ENCODE measurements at regions not wholly inside any gene's neighbourhood (a gene's known extent, or its start where the extent isn't known, plus 50 kb on each side); places are given as distances from the start of the nearest gene placed in this dataset.
"Not testable (repeated sequence)": the region's sequence is repeated elsewhere in the genome, so short reads cannot be mapped to it uniquely, and the experiment has no call there.

- no peaks in the 10 kb centered on the region for H3K4me1 Mint-ChIP-seq
- H3K36me3 Mint-ChIP-seq = no peaks in the 10 kb centered on the region
- H3K4me3 Mint-ChIP-seq = no peak overlapping the region
- no peak overlapping the region for H3K27ac Mint-ChIP-seq
- H3K9me3 Mint-ChIP-seq = peaks cover 0 to 9% (median 2%) of the 10 kb centered on the region in 7 donors
- DNase-seq (no peak), ATAC-seq (ENCODE audit: low read depth in 2 of 2) (no peak)
- H3K27me3 Mint-ChIP-seq = no peaks in the 10 kb centered on the region
Measured at GRCh38 chr2:16219292-16219975, 279.1 kb downstream of the MYCN start.

- Mint-ChIP-seq H3K4me3 (no peak overlapping the region), H3K9me3 (peaks cover 0 to 9% (median 2%) of the 10 kb centered on the region in 7 donors), H3K27ac (no peak overlapping the region), H3K27me3 (no peaks in the 10 kb centered on the region), H3K36me3 (no peaks in the 10 kb centered on the region), H3K4me1 (no peaks in the 10 kb centered on the region)
- ATAC-seq (ENCODE audit: low read depth in 2 of 2) (no peak), DNase-seq (no peak)
Measured at GRCh38 chr2:16218625-16219024, 278.3 kb downstream of the MYCN start.

DNA sequence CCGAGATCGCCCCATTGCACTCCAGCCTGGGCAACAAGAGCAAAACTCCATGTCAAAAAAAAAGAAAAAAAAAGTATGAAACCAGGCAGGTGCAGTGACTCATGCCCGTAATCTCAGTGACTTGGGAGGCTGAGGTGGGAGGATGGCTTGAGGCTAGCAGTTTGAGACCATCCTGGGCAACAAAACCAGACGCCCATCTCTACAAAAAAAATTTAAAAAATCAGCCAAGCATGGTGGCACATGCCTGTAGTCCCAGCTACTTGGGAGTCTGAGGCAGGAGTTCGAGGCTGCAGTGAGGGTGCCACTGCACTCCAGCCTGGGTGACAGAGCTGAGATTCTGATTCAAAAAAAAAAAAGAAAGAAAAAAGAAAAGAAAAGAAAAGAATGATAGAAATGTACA lies 277.8 kb downstream of the MYCN start:
- DNase-seq (no peak), ATAC-seq (ENCODE audit: low read depth in 2 of 2) (no peak)
- peaks cover 0 to 9% (median 2%) of the 10 kb centered on the region in 7 donors for H3K9me3 Mint-ChIP-seq
- no peaks in the 10 kb centered on the region for H3K36me3 Mint-ChIP-seq
- H3K4me1 Mint-ChIP-seq = no peaks in the 10 kb centered on the region
- H3K4me3 Mint-ChIP-seq = no peak overlapping the region
- no peaks in the 10 kb centered on the region for H3K27me3 Mint-ChIP-seq
- no peak overlapping the region for H3K27ac Mint-ChIP-seq

GRCh38 chr2:16217741-16218140 lies 277.4 kb downstream of the MYCN start:
- DNase-seq; H3K27ac Mint-ChIP-seq; H3K4me1 Mint-ChIP-seq; ATAC-seq (ENCODE audit: low read depth in 2 of 2); H3K36me3 Mint-ChIP-seq; H3K4me3 Mint-ChIP-seq; H3K27me3 Mint-ChIP-seq; H3K9me3 Mint-ChIP-seq: not testable (repeated sequence)

- H3K27me3 Mint-ChIP-seq = no peaks in the 10 kb centered on the region
- H3K27ac Mint-ChIP-seq = no peak overlapping the region
- no peak overlapping the region for H3K4me3 Mint-ChIP-seq
- no peak for ATAC-seq (ENCODE audit: low read depth in 2 of 2)
- H3K9me3 Mint-ChIP-seq = peaks cover 0 to 9% (median 3%) of the 10 kb centered on the region in 7 donors
- no peak for DNase-seq
- no peaks in the 10 kb centered on the region for H3K36me3 Mint-ChIP-seq
- H3K4me1 Mint-ChIP-seq = no peaks in the 10 kb centered on the region
Measured at GRCh38 chr2:16217291-16217690, 276.9 kb downstream of the MYCN start.

DNA sequence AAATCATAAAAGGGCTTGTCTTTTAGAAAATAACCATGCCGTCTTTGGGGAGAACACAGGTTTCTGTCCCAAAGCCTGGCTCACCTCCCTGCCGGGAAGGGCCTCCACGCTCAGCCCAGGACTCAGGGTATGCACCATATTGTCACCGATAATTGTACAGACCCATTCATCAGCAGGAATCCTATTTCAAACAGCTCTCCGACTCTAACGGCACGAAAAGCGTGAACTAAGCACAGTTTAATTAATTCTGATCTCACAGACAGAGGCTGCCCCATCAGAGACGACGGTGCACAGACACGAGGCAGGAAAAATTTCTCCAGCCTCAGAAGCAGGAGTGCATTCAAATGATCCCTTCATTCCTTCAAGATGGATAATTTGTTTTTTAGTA lies 276.2 kb downstream of the MYCN start:
- H3K27me3 Mint-ChIP-seq = no peaks in the 10 kb centered on the region
- H3K9me3 Mint-ChIP-seq = peaks cover 0 to 5% (median 0%) of the 10 kb centered on the region in 7 donors
- no peak overlapping the region for H3K4me3 Mint-ChIP-seq
- DNase-seq = no peak
- ATAC-seq (ENCODE audit: low read depth in 2 of 2) = no peak
- H3K4me1 Mint-ChIP-seq = no peaks in the 10 kb centered on the region
- H3K27ac Mint-ChIP-seq = no peak overlapping the region
- no peaks in the 10 kb centered on the region for H3K36me3 Mint-ChIP-seq

- Mint-ChIP-seq H3K36me3 (no peaks in the 10 kb centered on the region), H3K4me3 (no peak overlapping the region), H3K9me3 (peaks cover 0 to 5% (median 0%) of the 10 kb centered on the region in 7 donors), H3K27ac (no peak overlapping the region), H3K27me3 (no peaks in the 10 kb centered on the region), H3K4me1 (no peaks in the 10 kb centered on the region)
- no peak for DNase-seq
- no peak for ATAC-seq (ENCODE audit: low read depth in 2 of 2)
Measured at GRCh38 chr2:16215902-16216557, 275.7 kb downstream of the MYCN start.

DNA sequence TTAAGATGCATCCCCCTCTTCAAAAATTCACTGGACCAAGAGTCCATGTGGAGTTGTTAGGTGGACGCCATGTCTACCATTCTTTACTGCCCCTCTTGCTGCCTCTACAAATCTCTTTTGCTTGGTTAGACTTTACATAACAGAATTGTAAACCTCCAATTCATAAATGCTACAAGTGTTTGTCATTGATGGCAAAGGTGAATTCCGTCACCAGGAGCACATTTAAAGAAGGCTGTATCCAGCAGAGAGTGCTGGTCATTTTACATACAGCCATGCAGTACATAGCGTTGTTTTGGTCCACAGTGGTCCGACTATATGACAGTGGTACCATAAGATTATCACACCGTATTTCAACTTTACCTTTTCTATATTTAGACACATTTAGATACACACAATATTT lies 274.5 kb downstream of the MYCN start:
- Mint-ChIP-seq H3K9me3 (peaks cover 0 to 8% (median 3%) of the 10 kb centered on the region in 7 donors), H3K4me1 (no peaks in the 10 kb centered on the region), H3K36me3 (no peaks in the 10 kb centered on the region), H3K27ac (no peak overlapping the region), H3K27me3 (no peaks in the 10 kb centered on the region), H3K4me3 (no peak overlapping the region)
- ATAC-seq (ENCODE audit: low read depth in 2 of 2) (no peak), DNase-seq (no peak)

DNA sequence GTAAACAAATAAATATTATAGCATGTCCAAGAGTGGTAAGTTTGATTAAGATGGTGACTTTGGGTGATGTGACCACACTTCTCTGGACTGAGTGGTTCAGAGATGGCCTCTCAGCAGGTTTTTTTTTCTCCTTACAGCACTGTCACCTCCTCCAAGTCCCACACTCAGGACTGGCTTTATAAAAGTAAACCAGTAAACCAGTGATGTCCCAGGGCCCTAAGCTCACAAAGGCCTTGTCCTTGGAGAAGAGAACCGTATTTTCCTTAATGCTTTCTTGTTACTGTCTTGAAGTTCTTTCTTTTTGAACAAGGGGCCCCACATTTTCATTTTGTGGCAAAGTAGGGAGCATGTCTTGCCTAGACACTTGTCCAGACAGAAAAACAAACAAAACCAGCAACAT lies 274.0 kb downstream of the MYCN start:
- H3K27me3 Mint-ChIP-seq = no peaks in the 10 kb centered on the region
- DNase-seq (no peak), ATAC-seq (ENCODE audit: low read depth in 2 of 2) (no peak)
- H3K9me3 Mint-ChIP-seq = peaks cover 0 to 8% (median 3%) of the 10 kb centered on the region in 7 donors
- no peak overlapping the region for H3K4me3 Mint-ChIP-seq
- no peak overlapping the region for H3K27ac Mint-ChIP-seq
- H3K4me1 Mint-ChIP-seq = no peaks in the 10 kb centered on the region
- no peaks in the 10 kb centered on the region for H3K36me3 Mint-ChIP-seq

- H3K9me3 Mint-ChIP-seq = peaks cover 6 to 15% (median 10%) of the 10 kb centered on the region in 7 donors
- H3K27me3 Mint-ChIP-seq = no peaks in the 10 kb centered on the region
- DNase-seq = no peak
- H3K36me3 Mint-ChIP-seq = peaks cover 0 to 2% of the 10 kb centered on the region in 2 donors
- H3K4me1 Mint-ChIP-seq = no peaks in the 10 kb centered on the region
- no peak overlapping the region for H3K4me3 Mint-ChIP-seq
- no peak for ATAC-seq (ENCODE audit: low read depth in 2 of 2)
- no peak overlapping the region for H3K27ac Mint-ChIP-seq
Measured at GRCh38 chr2:16212321-16212720, 272.0 kb downstream of the MYCN start.

GRCh38 chr2:16211341-16211740 lies 271.0 kb downstream of the MYCN start:
- Mint-ChIP-seq H3K4me1 (no peaks in the 10 kb centered on the region), H3K4me3 (no peak overlapping the region), H3K27me3 (no peaks in the 10 kb centered on the region), H3K36me3 (peaks cover 0 to 4% of the 10 kb centered on the region in 2 donors), H3K9me3 (peaks cover 8 to 20% (median 12%) of the 10 kb centered on the region in 7 donors), H3K27ac (no peak overlapping the region)
- ATAC-seq (ENCODE audit: low read depth in 2 of 2) (no peak), DNase-seq (no peak)

- Mint-ChIP-seq H3K4me1 (no peaks in the 10 kb centered on the region), H3K4me3 (no peak overlapping the region), H3K27me3 (no peaks in the 10 kb centered on the region), H3K36me3 (peaks cover 0 to 4% of the 10 kb centered on the region in 2 donors), H3K9me3 (peaks cover 8 to 21% (median 13%) of the 10 kb centered on the region in 7 donors), H3K27ac (no peak overlapping the region)
- no peak for ATAC-seq (ENCODE audit: low read depth in 2 of 2)
- DNase-seq = no peak
Measured at GRCh38 chr2:16210841-16211240, 270.5 kb downstream of the MYCN start.

GRCh38 chr2:16209799-16210198 lies 269.4 kb downstream of the MYCN start:
- no peaks in the 10 kb centered on the region for H3K4me1 Mint-ChIP-seq
- ATAC-seq (ENCODE audit: low read depth in 2 of 2) = no peak
- H3K4me3 Mint-ChIP-seq = no peak overlapping the region
- no peaks in the 10 kb centered on the region for H3K27me3 Mint-ChIP-seq
- no peak for DNase-seq
- H3K27ac Mint-ChIP-seq = no peak overlapping the region
- peaks cover 8 to 21% (median 13%) of the 10 kb centered on the region in 7 donors for H3K9me3 Mint-ChIP-seq
- H3K36me3 Mint-ChIP-seq = peaks cover 0 to 4% of the 10 kb centered on the region in 2 donors

GRCh38 chr2:16208921-16209320 lies 268.6 kb downstream of the MYCN start:
- Mint-ChIP-seq H3K36me3 (peaks cover 0 to 4% of the 10 kb centered on the region in 2 donors), H3K27me3 (no peaks in the 10 kb centered on the region), H3K4me3 (no peak overlapping the region), H3K9me3 (peaks cover 8 to 21% (median 13%) of the 10 kb centered on the region in 7 donors), H3K4me1 (no peaks in the 10 kb centered on the region), H3K27ac (no peak overlapping the region)
- DNase-seq (no peak), ATAC-seq (ENCODE audit: low read depth in 2 of 2) (no peak)
